Left renal pelvis (tissue), 4 donors: ENCODE measurements at regions not wholly inside any gene's neighbourhood (a gene's known extent, or its start where the extent isn't known, plus 50 kb on each side); places are given as distances from the start of the nearest gene placed in this dataset.

Experiments used
- DNase-seq, 4 donors: peaks; one replicate each; pipeline ENCODE4 v3.0.0-alpha.2; 2013; ENCODE audit warnings: low read depth in 4 of 4, low spot score in 3 of 4

DNA sequence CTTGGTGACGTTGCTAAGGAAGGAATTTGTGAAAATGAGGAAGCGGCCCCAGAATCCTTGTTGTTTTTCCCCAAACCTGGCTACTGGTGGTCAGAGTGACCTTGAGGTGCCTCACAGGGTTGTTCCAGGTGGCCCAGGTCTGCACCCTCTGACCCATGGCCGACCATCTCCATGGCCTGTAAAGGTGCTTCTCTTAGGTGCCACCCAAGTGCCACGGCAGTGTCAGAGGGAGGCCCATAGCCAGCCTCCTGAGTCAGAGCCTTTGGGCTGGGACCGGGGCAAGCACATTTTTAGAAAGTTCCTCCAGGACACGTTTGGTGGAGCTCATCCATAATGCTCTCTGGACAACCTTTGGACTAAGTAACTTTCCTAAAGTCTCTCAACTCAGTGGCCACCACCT lies 83.9 kb upstream of the IRS2 start:
- no peak for DNase-seq

DNA sequence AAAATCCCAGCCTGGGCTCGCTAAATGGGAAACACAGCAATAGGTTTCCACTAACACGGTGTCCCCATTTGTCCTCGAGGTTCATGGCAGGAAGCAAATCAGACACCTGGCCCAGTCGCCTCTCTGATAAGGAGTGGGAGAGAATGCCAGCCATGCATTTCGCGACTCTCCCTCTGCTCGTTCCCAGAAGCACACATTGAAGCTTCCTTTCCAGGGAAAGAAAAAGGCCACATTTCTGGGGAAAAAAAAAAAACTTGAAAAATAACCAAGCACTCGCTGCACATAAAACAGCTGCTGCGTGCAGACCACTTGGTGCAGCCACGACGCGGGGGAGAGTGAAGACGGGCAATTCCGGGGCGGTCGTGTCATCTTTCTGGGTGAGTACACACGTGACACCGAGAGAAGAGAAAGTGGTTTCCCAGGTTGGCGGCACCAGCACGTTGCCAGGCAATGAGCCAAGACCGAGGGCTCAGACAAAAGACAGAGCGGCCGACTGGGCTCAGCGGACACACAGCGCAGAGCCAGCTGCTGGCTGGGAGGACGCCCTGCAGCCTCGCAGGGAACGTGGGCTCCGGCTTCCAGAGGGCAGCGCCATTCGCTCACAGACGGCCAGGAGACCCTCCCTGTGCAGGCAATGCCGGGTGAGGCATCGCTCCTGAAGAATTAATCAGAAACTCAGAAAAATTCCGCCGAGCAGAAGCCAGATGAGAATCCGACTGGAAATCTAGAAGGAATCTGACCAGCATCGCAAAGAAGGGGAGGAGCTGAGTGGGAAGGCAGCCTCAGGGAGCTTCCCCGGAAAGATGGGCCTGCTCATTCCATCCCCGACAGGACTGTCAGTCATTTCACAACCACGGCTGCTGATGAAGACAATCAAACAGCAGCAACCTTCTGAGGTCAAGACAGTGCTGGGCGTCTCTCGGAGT lies 83.2 kb upstream of the IRS2 start:
- DNase-seq = peak in 3 of 4 donors; percentile 45 to 55 (median 48)

DNA sequence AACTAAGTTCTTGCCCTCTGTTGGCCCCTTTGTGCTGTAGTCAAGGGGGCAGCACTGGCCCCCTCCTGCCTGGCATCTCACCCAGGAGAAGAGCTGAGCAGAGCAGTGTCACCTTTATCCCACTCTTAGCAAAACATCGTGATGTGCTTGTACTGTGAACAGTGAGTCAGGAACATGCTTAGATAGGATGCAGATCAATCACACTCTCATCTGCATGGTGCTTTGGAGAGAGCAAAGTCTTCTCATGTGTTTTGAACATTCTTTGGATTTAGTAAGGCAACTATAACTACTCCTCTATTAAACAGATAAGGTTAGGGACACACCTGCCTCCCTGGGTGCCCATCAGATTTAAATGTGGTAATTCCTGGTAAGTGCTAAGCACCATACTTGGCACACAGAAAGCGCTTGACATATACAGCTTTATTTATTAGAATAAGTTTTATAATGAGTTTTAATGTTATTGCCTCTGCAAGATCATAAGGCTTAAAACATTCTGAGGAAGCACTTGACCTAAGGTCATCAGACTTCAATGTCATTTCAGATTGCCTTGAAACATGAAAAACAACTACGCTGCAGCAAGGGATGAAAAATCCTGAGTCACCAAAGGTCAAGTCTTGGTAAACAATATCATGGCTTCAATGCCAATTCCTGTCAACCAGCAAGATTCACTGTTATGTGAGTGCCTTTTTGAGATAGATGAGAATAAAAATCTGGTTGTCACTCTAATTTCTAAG lies 82.4 kb upstream of the IRS2 start:
- no peak for DNase-seq

DNA sequence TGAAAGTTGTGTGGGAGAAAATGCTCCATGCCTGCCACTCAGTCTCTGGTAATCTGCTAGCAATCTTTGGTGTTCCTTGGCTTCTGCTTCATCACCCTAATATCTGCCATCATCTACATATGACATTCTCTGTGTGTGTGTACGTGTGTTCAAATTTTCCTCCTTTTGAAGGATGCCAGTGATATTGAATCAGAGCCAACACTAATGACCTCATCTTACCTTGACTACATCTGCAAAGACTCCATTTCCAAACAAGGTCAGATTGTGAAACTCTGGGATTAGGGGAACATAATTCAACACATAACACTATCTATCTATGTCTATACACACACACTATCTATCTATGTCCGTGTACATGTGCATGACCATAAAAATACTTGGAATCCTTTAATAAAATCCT lies 81.4 kb upstream of the IRS2 start:
- no peak for DNase-seq

DNA sequence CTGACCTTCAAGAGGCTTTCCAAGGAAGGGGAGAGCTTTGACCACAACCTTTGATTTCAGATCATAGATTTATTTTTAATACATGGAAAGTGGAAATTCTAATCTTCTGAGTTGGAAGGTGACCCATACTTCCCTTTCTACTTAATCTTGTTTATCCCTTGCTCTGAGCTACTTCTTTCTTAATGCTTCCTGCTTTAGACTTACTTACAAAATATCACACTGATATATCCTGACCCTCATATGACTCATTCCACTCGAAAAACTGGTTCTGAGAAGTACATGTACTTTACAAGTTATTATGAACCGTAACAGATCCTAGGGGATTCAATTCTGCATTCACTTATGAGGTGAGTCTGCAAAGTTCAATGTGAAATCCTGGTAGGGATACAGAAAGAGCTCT lies 76.2 kb upstream of the IRS2 start:
- DNase-seq = no peak

DNA sequence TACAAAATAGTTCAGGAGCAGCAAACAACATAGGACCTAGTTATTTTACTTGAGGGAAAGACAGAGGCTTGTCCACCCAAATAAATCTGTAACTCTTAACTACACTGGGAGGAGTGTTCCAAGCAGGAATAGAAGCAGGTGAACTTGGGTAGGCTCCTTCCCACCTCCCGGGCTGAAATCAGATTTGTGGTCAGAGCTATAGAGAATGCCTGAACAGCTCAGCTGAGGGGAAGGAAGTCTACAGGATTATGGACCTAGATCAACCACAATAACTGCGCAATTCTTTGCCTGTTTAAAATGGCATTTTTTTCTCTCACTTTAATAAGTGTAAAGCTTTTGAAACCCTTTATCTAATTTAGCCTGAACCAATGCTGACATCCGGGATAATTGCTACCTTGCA lies 73.5 kb upstream of the IRS2 start:
- no peak for DNase-seq

DNA sequence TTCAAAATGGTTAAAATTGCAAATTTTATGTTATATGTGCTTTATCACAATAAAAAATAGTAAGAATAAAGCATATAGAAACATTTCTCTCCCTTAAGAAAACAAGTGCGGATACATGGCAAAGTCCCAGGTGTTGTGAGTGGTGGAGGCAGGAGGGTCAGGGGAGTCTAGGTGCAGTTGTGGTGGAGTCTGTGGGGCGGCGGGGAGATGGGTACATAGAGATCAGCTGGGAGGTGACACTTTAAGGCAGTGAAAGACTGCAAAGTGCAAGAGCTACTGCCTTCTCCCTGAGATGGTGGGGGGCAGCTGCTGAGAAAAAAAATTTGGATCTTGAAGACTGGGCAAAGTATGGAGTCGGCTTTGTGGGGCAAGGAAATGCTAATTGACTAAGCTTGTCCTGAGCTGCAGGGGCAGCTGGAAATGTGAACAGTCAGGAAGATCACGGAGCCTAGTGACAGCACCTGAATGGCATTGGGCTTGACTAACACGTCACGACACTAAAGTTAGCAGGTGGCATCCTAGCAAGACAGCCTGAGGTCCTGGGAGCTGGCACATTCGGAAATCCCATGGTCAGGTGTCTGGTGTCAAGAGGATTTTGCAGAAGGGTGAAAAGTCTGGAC lies 72.9 kb upstream of the IRS2 start:
- no peak for DNase-seq

DNA sequence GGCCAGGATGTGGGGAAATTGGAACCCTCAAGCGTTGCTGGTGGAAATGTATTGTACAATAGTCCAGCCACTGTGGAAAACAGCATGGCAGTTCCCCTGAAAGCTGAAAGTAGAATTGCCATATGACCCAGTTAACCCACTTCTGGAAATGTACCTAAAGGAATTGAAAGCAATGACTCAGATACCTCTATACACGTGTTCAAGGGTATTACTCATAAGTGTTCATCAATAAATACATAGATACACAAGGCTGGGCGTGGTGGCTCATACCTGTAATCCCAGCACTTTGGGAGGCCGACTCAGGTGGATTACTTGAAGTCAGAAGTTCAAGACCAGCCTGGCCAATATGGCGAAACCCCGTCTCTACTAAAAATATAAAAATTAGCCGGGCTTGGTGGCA lies 71.9 kb upstream of the IRS2 start:
- DNase-seq = no peak

DNA sequence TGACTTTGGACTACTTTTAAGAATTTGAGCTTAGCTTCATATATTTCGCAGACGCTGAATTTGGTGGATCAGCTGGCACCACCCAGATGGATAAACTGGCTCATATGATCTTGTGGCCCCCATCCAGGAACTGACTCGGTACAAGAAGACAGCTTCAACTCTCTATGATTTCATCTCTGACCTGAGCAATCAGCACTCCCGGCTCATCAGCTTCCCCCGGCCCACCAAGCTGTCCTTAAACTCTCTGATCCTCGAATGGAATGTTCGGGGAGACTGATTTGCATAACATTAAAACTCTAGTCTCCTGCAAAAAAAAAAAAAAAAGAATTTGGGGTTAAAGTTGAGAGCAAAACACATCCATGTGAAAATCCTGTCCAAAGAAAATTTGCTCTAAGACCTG lies 71.4 kb upstream of the IRS2 start:
- DNase-seq = no peak

DNA sequence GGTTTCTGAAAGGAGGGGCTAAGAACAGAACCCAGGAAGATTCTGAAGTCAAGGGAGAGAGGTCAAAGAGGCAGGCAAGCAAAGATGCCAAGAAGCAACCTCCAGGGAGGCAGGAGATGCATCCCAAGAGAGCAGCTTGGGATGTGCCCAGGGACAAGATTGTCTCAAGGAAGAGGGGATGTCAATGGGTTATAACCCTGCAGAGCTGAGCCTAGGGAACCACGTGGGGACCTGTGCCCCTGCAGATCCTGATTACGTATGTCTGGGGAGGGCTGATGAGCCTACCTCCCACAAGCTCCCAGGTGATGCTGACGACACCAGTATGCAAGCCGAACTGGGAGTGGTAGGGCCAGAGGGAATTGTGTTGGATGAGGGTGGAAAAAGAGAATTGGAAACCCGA lies 70.9 kb upstream of the IRS2 start:
- no peak for DNase-seq

DNA sequence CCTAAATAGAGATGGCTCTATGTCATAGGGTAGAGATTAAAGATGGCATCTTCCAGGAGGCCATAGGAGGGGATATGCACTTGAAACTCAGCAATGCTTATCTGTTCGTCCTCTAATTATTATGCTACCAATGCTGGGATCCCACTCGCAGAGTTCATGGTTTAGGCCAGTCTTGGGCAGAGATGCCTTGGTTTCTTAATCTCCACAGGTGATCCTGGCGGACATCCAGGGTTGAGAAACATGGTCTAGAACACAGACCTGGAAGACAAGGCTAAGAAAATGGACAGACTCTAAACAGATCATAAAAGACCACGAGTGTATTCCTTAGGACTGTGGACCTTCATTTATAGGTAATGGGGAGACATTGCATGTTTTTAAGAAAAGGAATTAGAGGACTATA lies 70.0 kb upstream of the IRS2 start:
- no peak for DNase-seq

DNA sequence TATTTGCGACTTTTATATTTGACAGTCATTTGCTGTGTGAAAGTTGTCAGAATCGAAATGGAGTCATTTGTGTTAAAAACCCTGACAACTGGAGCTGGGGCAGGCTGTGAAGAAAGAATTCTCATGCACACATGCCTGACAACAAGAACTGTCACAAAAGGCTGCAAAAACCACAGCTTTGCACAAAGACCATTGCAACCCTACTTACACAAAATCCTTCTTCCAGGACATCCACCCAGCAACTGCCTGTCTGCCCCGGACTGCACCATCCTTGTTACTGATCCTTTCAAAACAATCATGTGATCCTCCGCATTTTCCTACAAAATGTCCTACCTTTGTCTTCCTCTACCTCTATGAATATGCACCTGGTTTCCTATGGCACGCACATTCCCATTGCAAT lies 66.8 kb upstream of the IRS2 start:
- DNase-seq = no peak

DNA sequence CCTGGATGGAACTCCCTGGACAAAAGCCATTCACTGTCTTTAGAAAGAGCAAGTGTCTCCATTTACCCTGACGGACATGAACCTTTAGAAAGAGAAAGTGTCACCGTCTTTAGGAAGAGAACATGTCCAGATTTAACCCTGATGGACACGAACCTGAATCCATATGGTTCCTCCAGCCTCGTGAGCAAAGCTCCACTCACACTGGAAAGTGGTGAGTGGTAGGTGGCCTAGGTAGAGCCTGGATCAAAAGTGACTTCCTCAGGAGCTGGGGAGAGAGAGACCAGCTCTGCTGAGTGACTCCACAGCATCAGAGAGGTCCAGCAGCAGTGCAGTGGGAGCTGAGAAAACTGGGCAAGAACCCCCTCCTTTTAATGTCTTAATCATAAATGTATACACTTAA lies 59.8 kb upstream of the IRS2 start:
- DNase-seq = no peak

DNA sequence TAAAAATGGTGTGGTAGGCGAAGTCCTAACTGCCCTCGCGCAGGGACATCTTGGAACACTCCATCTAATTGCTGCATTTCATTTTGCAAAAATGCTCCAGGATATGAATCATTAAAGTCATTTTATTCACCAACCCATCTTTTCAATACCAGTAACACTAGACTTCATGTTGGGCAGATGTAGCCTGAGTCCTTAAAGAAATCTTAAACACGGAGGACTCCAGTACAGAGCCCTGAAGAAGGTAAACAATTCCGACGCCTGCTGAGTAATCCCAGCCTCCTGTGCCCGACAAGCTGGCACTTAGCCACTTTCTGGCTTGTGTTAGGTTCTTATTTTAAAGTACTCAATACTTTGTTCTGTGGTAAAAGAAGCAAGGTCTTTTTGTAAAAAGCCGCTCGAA lies 58.0 kb upstream of the IRS2 start:
- DNase-seq = no peak

DNA sequence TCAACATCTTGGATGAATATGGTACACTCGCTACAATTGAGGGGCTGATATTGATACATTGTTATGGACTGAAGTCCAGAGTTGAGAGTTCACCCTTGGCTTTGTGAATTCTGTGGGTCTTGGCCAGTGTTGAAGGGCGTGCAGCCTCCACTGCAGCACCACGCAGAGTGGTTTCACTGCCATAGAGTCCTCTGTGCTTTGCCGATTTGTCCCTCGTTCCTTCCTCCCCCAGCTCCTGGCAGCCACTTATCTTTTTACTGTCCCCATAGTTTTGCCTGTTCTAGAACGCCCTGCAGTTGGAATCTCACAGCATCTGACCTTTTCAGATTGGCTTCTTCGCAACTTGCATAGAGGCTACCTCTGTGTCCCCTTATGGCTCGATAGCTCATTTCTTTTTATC lies 57.3 kb upstream of the IRS2 start:
- no peak for DNase-seq

DNA sequence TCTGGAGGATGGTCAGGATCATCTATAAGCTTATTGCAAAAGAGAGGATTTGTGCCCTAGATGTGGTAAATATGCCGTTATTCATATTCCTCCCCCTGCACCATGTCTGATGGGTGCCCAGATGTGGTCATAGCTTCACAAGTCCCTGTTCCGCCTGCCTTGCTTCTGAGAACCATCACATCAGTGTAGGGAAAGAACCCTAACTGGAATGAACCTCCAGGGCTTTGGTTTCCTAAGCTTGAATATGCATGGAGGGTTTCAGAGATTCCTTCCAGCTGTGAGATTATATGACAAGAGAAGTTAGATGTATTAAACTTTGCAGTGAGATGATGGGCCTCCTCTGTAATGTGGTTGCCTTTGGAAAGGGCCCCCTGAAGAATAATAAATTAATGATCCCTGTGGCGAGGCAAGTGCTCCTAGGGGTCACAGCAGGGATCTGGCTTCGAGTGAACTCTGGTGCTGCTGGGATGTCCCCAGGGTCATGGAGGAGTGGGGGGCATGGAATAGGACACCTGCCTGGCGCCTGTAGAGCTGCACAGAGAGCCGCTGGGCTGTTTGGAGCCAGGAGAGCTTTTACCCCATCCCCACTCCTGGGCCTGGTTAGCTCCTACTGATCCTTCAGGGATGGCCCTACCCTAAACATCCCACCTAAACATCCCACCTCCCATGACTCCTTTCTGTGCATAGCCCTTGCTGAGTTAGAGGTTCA lies 56.0 kb upstream of the IRS2 start:
- no peak for DNase-seq

DNA sequence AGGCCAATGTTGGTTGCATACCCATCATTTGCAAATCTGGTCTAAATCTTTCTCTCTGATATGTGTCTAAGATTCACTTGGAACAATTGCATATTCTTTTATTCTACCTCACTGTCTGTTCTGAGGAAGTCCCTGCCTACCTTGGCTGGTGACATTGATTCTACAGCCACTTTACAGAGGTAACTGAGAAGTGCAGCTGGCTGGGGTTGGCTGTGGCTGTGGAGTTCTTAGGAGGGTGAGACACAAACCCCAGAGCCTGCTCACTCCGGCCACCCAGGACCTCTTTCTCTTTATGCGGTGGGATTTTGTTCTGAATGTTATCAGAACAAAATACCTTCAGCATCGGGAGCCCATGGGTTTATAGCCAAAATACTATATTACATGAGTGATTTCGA lies 54.5 kb upstream of the IRS2 start:
- no peak for DNase-seq

DNA sequence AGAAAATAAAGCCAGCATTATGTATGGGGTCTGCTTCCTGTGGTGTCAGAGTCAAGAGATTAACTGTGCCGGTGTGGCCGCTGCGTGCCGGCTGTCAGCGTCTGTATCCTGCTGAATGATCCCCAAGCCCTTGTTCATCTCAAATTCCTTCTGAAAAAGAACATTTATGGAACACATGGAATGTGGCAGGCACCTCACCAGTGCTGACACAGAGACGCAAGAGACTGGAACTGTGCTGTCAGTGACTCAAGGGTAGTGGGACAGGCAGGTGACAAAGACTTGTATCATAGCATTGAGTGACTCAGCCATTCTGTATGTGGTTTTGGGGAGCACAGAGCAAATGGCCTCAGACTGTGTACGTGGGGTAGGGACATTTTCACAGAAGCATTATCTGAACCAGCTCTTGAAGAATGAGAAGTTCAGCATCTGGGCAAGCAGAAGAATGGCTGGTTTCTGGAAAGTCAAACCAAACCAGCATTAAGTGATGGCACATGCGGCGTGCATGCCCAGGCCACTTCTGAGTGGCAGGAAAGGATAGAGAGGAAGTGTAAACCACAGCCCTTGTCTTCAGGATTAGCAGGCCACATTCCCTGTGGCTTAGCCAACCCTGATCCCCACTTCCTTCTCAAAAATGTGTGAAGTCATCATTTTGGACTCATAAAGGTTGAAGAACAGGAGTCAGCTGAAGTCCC lies 54.0 kb upstream of the IRS2 start:
- no peak for DNase-seq

DNA sequence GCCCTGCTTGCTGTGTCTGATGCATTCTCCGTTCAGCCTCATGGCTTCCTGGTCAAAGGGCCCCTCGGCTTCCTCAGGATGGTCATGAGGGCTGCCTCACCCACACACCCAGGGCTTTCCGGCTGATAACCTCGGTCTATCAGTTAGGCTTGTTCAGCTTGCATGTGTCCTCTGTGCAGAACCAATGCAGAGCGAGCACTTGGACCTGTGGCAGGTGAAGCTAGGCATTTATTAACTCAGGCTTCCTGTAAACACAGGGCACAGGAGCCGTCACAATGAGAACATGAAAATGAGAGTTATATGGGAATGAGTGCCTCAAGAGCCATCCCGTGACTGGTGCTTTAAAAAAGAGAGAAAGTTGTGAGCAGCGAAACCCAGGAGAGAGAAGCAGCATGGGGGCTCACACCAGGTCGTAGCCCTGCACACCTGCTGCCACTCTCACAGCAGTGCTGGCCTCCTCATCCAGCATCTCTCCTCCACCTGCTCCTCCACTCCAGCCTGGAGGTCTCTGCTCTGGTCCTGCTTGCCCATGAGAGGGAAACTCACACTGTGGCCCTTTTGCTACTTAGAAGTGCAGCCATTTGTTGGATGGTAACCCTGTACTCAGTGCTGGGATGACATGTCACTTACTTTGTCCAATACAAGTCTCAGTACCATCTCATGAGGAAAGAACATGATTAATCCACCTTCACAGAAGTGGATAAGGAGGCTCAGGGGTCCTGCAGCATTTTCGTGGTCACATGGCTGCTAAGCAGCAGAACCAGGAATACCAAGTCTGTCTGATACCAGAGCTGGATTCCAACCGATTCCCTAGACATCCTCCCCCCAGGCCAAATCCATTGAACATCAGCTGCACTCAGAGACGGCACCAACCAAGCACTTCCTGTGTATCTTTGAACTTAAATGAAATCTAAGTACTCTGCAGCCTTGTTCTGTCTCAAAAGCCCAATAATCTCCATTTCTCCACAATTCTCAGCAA lies 50.5 kb upstream of the IRS2 start:
- DNase-seq = peak in 3 of 4 donors; percentile 39 to 45 (median 44)
